ENCODE measurements at regions not wholly inside any gene's neighbourhood (a gene's known extent, or its start where the extent isn't known, plus 50 kb on each side); places are given as distances from the start of the nearest gene placed in this dataset.

DNA sequence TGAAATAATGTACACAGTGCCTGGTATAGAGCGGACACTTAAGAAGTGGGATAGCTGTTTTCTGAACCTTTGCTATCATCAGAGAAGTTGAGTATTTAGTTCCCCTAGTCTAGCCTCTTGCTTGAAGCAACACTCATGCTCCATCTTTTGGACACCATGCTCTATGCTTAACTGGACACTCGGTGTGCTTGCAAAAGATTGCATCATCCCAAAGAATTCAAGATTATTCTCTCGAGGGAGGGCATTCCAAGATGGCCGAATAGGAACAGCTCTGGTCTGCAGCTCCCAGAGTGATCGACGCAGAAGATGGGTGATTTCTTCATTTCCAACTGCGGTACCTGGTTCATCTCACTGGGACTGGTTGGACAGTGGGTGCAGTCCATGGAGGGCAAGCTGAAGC, 143.9 kb upstream of the FSHR start:
- Mint-ChIP-seq H3K4me3 (ENCODE audit: unreplicated experiment) (no peak overlapping the region), H3K27ac (ENCODE audit: unreplicated experiment) (peak overlapping the region; percentile 33), H3K36me3 (ENCODE audit: unreplicated experiment) (no peaks in the 10 kb centered on the region), H3K9me3 (ENCODE audit: unreplicated experiment) (peaks cover 3% of the 10 kb centered on the region), H3K27me3 (ENCODE audit: unreplicated experiment) (no peaks in the 10 kb centered on the region), H3K4me1 (ENCODE audit: low read depth, unreplicated experiment) (peaks cover 3% of the 10 kb centered on the region)
- TF ChIP-seq, protein P1, sequence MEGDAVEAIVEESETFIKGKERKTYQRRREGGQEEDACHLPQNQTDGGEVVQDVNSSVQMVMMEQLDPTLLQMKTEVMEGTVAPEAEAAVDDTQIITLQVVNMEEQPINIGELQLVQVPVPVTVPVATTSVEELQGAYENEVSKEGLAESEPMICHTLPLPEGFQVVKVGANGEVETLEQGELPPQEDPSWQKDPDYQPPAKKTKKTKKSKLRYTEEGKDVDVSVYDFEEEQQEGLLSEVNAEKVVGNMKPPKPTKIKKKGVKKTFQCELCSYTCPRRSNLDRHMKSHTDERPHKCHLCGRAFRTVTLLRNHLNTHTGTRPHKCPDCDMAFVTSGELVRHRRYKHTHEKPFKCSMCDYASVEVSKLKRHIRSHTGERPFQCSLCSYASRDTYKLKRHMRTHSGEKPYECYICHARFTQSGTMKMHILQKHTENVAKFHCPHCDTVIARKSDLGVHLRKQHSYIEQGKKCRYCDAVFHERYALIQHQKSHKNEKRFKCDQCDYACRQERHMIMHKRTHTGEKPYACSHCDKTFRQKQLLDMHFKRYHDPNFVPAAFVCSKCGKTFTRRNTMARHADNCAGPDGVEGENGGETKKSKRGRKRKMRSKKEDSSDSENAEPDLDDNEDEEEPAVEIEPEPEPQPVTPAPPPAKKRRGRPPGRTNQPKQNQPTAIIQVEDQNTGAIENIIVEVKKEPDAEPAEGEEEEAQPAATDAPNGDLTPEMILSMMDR (IDR thresholded peaks at IDR 0.05; ENCODE audit: partially characterized antibody, unreplicated experiment), result no peak
- no peak for DNase-seq

DNA sequence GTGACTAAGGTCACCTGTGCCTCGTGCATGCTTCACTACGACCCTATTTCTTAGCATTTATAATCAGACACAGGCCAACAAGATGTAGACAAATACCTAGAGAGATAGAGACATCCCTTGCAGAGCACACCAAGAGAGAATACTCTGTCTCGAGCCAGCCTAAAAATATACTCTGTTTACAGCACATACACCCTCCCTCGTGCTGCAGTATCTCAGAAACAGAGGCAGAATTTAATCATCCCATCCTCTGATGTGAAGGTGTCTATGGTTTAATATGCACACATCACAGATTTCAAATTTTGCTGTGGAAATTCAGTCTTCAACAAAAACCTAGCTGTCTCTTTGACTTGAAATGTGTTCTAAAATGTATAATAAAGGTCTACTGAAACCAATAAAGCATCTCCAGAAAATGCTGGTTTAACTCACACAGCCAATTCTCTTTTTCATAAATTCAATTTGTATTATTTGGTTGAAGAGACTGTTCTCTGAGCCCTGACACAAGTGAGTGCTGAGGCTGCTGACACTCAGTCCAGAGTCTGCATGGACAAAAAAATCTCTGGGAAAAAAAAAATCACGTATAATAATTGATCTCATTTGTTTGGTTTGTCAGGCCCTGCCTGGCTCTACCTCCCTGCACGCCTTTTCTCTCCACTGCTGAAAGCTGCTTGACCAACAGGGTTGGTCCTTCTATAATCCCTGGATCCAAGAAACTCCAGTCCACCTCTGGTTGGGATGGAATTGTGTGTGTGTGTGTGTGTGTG, 142.0 kb upstream of the FSHR start:
- Mint-ChIP-seq H3K27ac (ENCODE audit: unreplicated experiment) (no peak overlapping the region), H3K4me3 (ENCODE audit: unreplicated experiment) (no peak overlapping the region), H3K27me3 (ENCODE audit: unreplicated experiment) (no peaks in the 10 kb centered on the region), H3K9me3 (ENCODE audit: unreplicated experiment) (peaks cover 6% of the 10 kb centered on the region), H3K4me1 (ENCODE audit: low read depth, unreplicated experiment) (peaks cover 3% of the 10 kb centered on the region), H3K36me3 (ENCODE audit: unreplicated experiment) (no peaks in the 10 kb centered on the region)
- TF ChIP-seq, protein P1 (IDR thresholded peaks at IDR 0.05; ENCODE audit: partially characterized antibody, unreplicated experiment), result no peak
- DNase-seq, result no peak

DNA sequence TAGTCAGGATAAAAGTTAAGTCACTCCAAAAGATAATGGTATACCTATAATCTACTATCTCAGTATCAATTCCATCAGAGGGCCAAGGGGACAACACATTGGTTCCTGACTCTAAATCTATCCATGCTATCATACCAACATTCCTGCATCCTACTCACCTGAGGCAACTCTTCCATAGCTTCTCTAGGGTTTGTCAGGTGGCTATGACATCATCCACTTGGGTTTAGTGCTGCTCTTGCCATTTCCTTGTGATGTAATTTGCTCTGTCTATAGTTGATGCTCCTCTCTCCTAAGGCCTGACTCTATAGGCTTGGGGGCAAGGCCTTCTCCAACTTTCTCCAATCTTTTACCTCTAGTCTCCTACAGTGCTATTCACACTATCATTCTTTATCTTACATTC, 139.9 kb upstream of the FSHR start:
- Mint-ChIP-seq H3K27me3 (ENCODE audit: unreplicated experiment) (no peaks in the 10 kb centered on the region), H3K4me3 (ENCODE audit: unreplicated experiment) (no peak overlapping the region), H3K36me3 (ENCODE audit: unreplicated experiment) (no peaks in the 10 kb centered on the region), H3K4me1 (ENCODE audit: low read depth, unreplicated experiment) (peaks cover 3% of the 10 kb centered on the region), H3K27ac (ENCODE audit: unreplicated experiment) (no peak overlapping the region), H3K9me3 (ENCODE audit: unreplicated experiment) (peaks cover 2% of the 10 kb centered on the region)
- TF ChIP-seq, protein P1 (IDR thresholded peaks at IDR 0.05; ENCODE audit: partially characterized antibody, unreplicated experiment), result no peak
- no peak for DNase-seq

- peaks cover 2% of the 10 kb centered on the region for H3K9me3 Mint-ChIP-seq (ENCODE audit: unreplicated experiment)
- H3K4me1 Mint-ChIP-seq (ENCODE audit: low read depth, unreplicated experiment), result peaks cover 3% of the 10 kb centered on the region
- no peaks in the 10 kb centered on the region for H3K27me3 Mint-ChIP-seq (ENCODE audit: unreplicated experiment)
- H3K27ac Mint-ChIP-seq (ENCODE audit: unreplicated experiment), result no peak overlapping the region
- H3K4me3 Mint-ChIP-seq (ENCODE audit: unreplicated experiment), result no peak overlapping the region
- no peak for DNase-seq
- H3K36me3 Mint-ChIP-seq (ENCODE audit: unreplicated experiment), result no peaks in the 10 kb centered on the region
- TF ChIP-seq, protein P1 (IDR thresholded peaks at IDR 0.05; ENCODE audit: partially characterized antibody, unreplicated experiment), result no peak
Measured at GRCh38 chr2:49291619-49292018, 137.3 kb upstream of the FSHR start.

- Mint-ChIP-seq H3K9me3 (ENCODE audit: unreplicated experiment) (peaks cover 2% of the 10 kb centered on the region), H3K4me3 (ENCODE audit: unreplicated experiment) (no peak overlapping the region), H3K4me1 (ENCODE audit: low read depth, unreplicated experiment) (no peaks in the 10 kb centered on the region), H3K27ac (ENCODE audit: unreplicated experiment) (no peak overlapping the region), H3K27me3 (ENCODE audit: unreplicated experiment) (no peaks in the 10 kb centered on the region), H3K36me3 (ENCODE audit: unreplicated experiment) (no peaks in the 10 kb centered on the region)
- TF ChIP-seq, protein P1 (IDR thresholded peaks at IDR 0.05; ENCODE audit: partially characterized antibody, unreplicated experiment), result no peak
- no peak for DNase-seq
Measured at GRCh38 chr2:49289711-49290110, 135.4 kb upstream of the FSHR start.

All from glutamatergic neuron (in vitro differentiated cells).